C4-2B (cell line): ENCODE measurements at regions not wholly inside any gene's neighbourhood (a gene's known extent, or its start where the extent isn't known, plus 50 kb on each side); places are given as distances from the start of the nearest gene placed in this dataset.

Experiments
- ZFX ChIP-seq: fragments of 450-650 bp; IDR thresholded peaks from 2 replicates; pipeline ENCODE4 v1.6.1; 2017
- TF ChIP-seq, protein P1 (sequence below): fragments of 450-650 bp; conservative IDR thresholded peaks from 2 replicates; pipeline ENCODE4 v1.5.1; 2017; ENCODE audit warnings: mild to moderate bottlenecking

DNA sequence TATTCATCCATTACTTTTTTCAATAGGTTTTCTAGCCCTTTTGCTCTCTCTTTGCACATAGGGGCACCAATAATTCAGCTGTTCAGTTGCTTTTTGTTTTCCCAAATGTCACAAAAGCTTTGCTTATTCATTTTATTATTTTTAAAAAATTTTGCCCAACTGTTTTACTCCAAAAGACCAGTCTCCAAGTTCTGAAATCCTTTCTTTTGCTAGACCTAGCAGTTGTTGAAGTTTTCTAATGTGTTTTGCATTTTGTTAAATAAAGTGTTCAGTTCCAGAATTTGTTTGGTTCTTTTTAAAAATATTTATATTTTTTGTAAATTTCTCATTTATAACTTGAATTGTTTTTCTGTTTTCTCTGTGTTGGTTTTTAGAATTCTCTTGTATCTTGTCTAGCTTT is 1227.3 kb downstream of the ROBO2 start:
- TF ChIP-seq, protein P1, sequence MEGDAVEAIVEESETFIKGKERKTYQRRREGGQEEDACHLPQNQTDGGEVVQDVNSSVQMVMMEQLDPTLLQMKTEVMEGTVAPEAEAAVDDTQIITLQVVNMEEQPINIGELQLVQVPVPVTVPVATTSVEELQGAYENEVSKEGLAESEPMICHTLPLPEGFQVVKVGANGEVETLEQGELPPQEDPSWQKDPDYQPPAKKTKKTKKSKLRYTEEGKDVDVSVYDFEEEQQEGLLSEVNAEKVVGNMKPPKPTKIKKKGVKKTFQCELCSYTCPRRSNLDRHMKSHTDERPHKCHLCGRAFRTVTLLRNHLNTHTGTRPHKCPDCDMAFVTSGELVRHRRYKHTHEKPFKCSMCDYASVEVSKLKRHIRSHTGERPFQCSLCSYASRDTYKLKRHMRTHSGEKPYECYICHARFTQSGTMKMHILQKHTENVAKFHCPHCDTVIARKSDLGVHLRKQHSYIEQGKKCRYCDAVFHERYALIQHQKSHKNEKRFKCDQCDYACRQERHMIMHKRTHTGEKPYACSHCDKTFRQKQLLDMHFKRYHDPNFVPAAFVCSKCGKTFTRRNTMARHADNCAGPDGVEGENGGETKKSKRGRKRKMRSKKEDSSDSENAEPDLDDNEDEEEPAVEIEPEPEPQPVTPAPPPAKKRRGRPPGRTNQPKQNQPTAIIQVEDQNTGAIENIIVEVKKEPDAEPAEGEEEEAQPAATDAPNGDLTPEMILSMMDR = no peak
- no peak for TF ChIP-seq ZFX
